Mesenchymal stem cell (in vitro differentiated cells and primary cell): ENCODE measurements at regions not wholly inside any gene's neighbourhood (a gene's known extent, or its start where the extent isn't known, plus 50 kb on each side); places are given as distances from the start of the nearest gene placed in this dataset.
"Not testable (repeated sequence)": the region's sequence is repeated elsewhere in the genome, so short reads cannot be mapped to it uniquely, and the experiment has no call there.

ENCODE experiments used
- DNase-seq: peaks from one replicate; pipeline ENCODE4 v3.0.0-alpha.2; 2013
- H2AFZ ChIP-seq: one replicate; pipeline ENCODE4 v1.6.1; 2013; ENCODE audit warnings: low read depth, mild to moderate bottlenecking, control low read depth, inconsistent platforms, low read length, moderate library complexity
- H2AK5ac ChIP-seq: 2 replicates; pipeline ENCODE4 v1.6.1; 2013; ENCODE audit warnings: low read length, moderate library complexity, mild to moderate bottlenecking, inconsistent platforms; ENCODE audit not compliant: severe bottlenecking
- H2BK120ac ChIP-seq: one replicate; pipeline ENCODE4 v1.6.1; 2013; ENCODE audit warnings: low read depth, mild to moderate bottlenecking, inconsistent platforms, low read length, moderate library complexity
- H2BK12ac ChIP-seq, 2 experiments: one replicate each; pipeline ENCODE4 v1.6.1; 2013; ENCODE audit warnings: inconsistent platforms in 2 of 2, low read length in 2 of 2, mild to moderate bottlenecking in 2 of 2, moderate library complexity in 2 of 2, control low read depth in 1 of 2
- H2BK15ac ChIP-seq: one replicate; pipeline ENCODE4 v1.6.1; 2013; ENCODE audit warnings: mild to moderate bottlenecking, low read depth, inconsistent platforms; ENCODE audit not compliant: poor library complexity, severe bottlenecking
- H2BK5ac ChIP-seq: 2 replicates; pipeline ENCODE4 v1.6.1; 2013; ENCODE audit warnings: low read depth, mild to moderate bottlenecking, low read length, control low read depth, inconsistent platforms; ENCODE audit not compliant: poor library complexity, severe bottlenecking
- H3K14ac ChIP-seq, 2 experiments: one replicate each; pipeline ENCODE4 v1.6.1; 2013; ENCODE audit warnings: inconsistent platforms in 2 of 2, low read length in 2 of 2, control low read depth in 1 of 2, mild to moderate bottlenecking in 1 of 2, moderate library complexity in 1 of 2
- H3K18ac ChIP-seq, 2 experiments: one replicate each; pipeline ENCODE4 v1.6.1; 2013; ENCODE audit warnings: inconsistent platforms in 2 of 2, low read length in 2 of 2, control low read depth in 1 of 2, low read depth in 1 of 2, mild to moderate bottlenecking in 1 of 2
- H3K23ac ChIP-seq, 2 experiments: one replicate each; pipeline ENCODE4 v1.6.1; 2013; ENCODE audit warnings: inconsistent platforms in 2 of 2, low read length in 2 of 2, mild to moderate bottlenecking in 2 of 2, moderate library complexity in 2 of 2, control low read depth in 1 of 2
- H3K27ac ChIP-seq: 2 replicates; pipeline ENCODE4 v1.5.1; 2013; ENCODE audit warnings: mild to moderate bottlenecking, moderate library complexity, low read length, control low read depth, inconsistent platforms; ENCODE audit not compliant: poor library complexity, severe bottlenecking
- H3K27me3 ChIP-seq, 2 experiments: 2 replicates each; pipeline versions ENCODE4 v1.6.1 to v1.7.0; 2013; ENCODE audit warnings: low read length in 2 of 2, mild to moderate bottlenecking in 2 of 2, moderate library complexity in 2 of 2, control low read depth in 1 of 2, inconsistent platforms in 1 of 2; ENCODE audit not compliant: control insufficient read depth in 1 of 2, insufficient read depth in 1 of 2
- H3K36me3 ChIP-seq, 2 experiments: 2 replicates each; pipeline versions ENCODE4 v1.6.1 to v1.7.0; 2013; ENCODE audit warnings: low read length in 2 of 2, control low read depth in 1 of 2, inconsistent platforms in 1 of 2, low read depth in 1 of 2, mild to moderate bottlenecking in 1 of 2; ENCODE audit not compliant: insufficient read depth in 2 of 2, control insufficient read depth in 1 of 2
- H3K4ac ChIP-seq, 2 experiments: one replicate each; pipeline ENCODE4 v1.6.1; 2013; ENCODE audit warnings: inconsistent platforms in 2 of 2, low read length in 2 of 2, mild to moderate bottlenecking in 2 of 2, moderate library complexity in 2 of 2, control low read depth in 1 of 2, low read depth in 1 of 2
- H3K4me1 ChIP-seq: 2 replicates; pipeline ENCODE4 v1.6.1; 2013; ENCODE audit warnings: low read depth, low read length, control low read depth; ENCODE audit not compliant: control insufficient read depth, insufficient read depth
- H3K4me2 ChIP-seq: 2 replicates; pipeline ENCODE4 v1.6.1; 2013; ENCODE audit warnings: low read length, mild to moderate bottlenecking, inconsistent platforms; ENCODE audit not compliant: poor library complexity, severe bottlenecking
- H3K4me3 ChIP-seq, 2 experiments: 2 replicates each; pipeline versions ENCODE4 v1.5.1 to v1.7.0; 2013; ENCODE audit warnings: low read length in 2 of 2, mild to moderate bottlenecking in 2 of 2, control low read depth in 1 of 2, low read depth in 1 of 2; ENCODE audit not compliant: insufficient read depth in 1 of 2
- H3K79me1 ChIP-seq: replicated peaks from 2 replicates; pipeline ENCODE4 v1.6.1; 2013; ENCODE audit warnings: mild to moderate bottlenecking, control low read depth, low read length, inconsistent platforms; ENCODE audit not compliant: poor library complexity, severe bottlenecking
- H3K9ac ChIP-seq: 2 replicates; pipeline ENCODE4 v1.7.0; 2013; ENCODE audit warnings: mild to moderate bottlenecking, low read length, moderate library complexity
- H3K9me3 ChIP-seq: 2 replicates; pipeline ENCODE4 v1.7.0; 2013; ENCODE audit warnings: mild to moderate bottlenecking, low read length; ENCODE audit not compliant: control insufficient read depth
- H4K8ac ChIP-seq: one replicate; pipeline ENCODE4 v1.6.1; 2013; ENCODE audit warnings: inconsistent platforms, mild to moderate bottlenecking, low read length, moderate library complexity
- H4K91ac ChIP-seq: one replicate; pipeline ENCODE4 v1.6.1; 2013; ENCODE audit warnings: mild to moderate bottlenecking, low read length, inconsistent platforms
- WGBS: methylation state at CpG from one replicate; pipeline ENCODE4 v1.1.7; 2013; ENCODE audit warnings: mixed read lengths; 5-methylcytosine and 5-hydroxymethylcytosine counted together

GRCh38 chr17:83025636-83026280 is 53.7 kb upstream of the METRNL start:
- Histone ChIP-seq H3K4me1 (no peaks in the 10 kb centered on the region), H4K91ac (no peak overlapping the region), H2BK120ac (no peak overlapping the region), H3K4ac (no peak overlapping the region), H2BK15ac (no peak overlapping the region), H2AFZ (no peak overlapping the region), H2BK5ac (no peak overlapping the region), H2BK12ac (no peak overlapping the region), H3K4me2 (no peak overlapping the region), H3K9me3 (no peaks in the 10 kb centered on the region), H3K27ac (no peak overlapping the region), H3K14ac (no peak overlapping the region), H2AK5ac (no peak overlapping the region), H3K18ac (no peak overlapping the region), H3K36me3 (peaks cover 0 to 32% of the 10 kb centered on the region in 2 experiments), H3K9ac (no peak overlapping the region), H3K27me3 (no peaks in the 10 kb centered on the region), H3K4me3 (no peak overlapping the region), H4K8ac (no peak overlapping the region), H3K23ac (no peak overlapping the region), H3K79me1 (peaks cover 10% of the 10 kb centered on the region)
- WGBS: 94% methylated on average over 30 of the region's 31 CpGs
- DNase-seq: no peak

- Histone ChIP-seq H2AFZ (no peak overlapping the region), H3K4me3 (no peak overlapping the region), H3K4ac (no peak overlapping the region), H3K27ac (no peak overlapping the region), H4K91ac (no peak overlapping the region), H4K8ac (no peak overlapping the region), H3K36me3 (peaks cover 0 to 35% of the 10 kb centered on the region in 2 experiments), H2BK15ac (no peak overlapping the region), H3K4me2 (no peak overlapping the region), H3K4me1 (no peaks in the 10 kb centered on the region), H3K14ac (no peak overlapping the region), H2BK5ac (no peak overlapping the region), H2BK120ac (no peak overlapping the region), H3K27me3 (no peaks in the 10 kb centered on the region), H3K79me1 (peaks cover 10% of the 10 kb centered on the region), H2AK5ac (no peak overlapping the region), H3K18ac (no peak overlapping the region), H3K23ac (no peak overlapping the region), H3K9ac (no peak overlapping the region), H2BK12ac (no peak overlapping the region), H3K9me3 (no peaks in the 10 kb centered on the region)
- no peak for DNase-seq
- 91% methylated on average over 5 of the region's 14 CpGs for WGBS
Measured at GRCh38 chr17:83026311-83026811, 53.0 kb upstream of the METRNL start.

DNA sequence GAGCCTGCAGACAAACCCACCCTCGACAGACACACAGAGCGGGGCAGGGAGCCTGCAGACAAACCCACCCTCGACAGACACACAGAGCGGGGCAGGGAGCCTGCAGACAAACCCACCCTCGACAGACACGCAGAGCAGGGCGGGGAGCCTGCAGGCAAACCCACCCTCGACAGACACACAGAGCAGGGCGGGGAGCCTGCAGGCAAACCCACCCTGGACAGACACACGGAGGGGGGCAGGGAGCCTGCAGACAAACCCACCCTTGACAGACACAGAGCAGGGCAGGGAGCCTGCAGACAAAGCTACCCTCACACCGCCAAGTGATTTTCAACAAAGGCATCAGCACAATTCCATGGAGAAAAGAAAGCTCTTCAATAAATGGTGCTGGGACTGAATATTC is 52.5 kb upstream of the METRNL start:
- H2BK5ac ChIP-seq, H3K27ac ChIP-seq, H3K4me1 ChIP-seq, H4K8ac ChIP-seq, H2BK15ac ChIP-seq, H3K14ac ChIP-seq, H3K23ac ChIP-seq, H3K27me3 ChIP-seq, H3K9ac ChIP-seq, H3K9me3 ChIP-seq, H2BK12ac ChIP-seq, H2AK5ac ChIP-seq, H3K4ac ChIP-seq, H2BK120ac ChIP-seq, H2AFZ ChIP-seq, H3K18ac ChIP-seq, H4K91ac ChIP-seq, DNase-seq, H3K4me2 ChIP-seq, H3K4me3 ChIP-seq: not testable (repeated sequence)
- Histone ChIP-seq H3K36me3 (peaks cover 5 to 40% of the 10 kb centered on the region in 2 experiments), H3K79me1 (peaks cover 13% of the 10 kb centered on the region)
- 70% methylated on average over 5 of the region's 11 CpGs for WGBS

DNA sequence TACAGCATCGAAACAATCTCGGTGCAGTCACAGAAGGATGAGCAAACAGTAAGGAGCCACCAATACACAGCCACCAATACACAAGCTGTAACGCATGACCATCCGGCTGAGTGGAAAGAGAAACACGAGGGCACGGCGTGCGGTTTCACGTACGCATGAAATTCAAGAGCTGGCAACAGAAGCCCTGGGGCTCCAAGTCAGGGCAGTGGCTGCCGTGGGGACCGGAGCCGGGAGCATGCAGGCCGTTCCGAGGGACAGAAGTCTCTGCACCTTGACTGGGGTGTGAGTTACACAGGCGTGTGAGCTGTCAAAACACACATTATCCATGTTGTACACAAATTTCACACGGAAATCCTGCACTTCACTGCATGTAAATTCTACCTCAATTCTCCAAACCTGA is 50.6 kb upstream of the METRNL start:
- H3K36me3 ChIP-seq: peaks cover 14 to 44% of the 10 kb centered on the region in 2 experiments
- H3K14ac ChIP-seq: no peak overlapping the region
- no peaks in the 10 kb centered on the region for H3K9me3 ChIP-seq
- WGBS: 98% methylated on average over 17 of the region's 17 CpGs
- H3K4me1 ChIP-seq: no peaks in the 10 kb centered on the region
- no peak overlapping the region for H3K4me2 ChIP-seq
- H2BK15ac ChIP-seq: no peak overlapping the region
- no peak overlapping the region for H4K91ac ChIP-seq
- no peak overlapping the region for H2AFZ ChIP-seq
- H3K23ac ChIP-seq: no peak overlapping the region
- peaks cover 13% of the 10 kb centered on the region for H3K79me1 ChIP-seq
- H4K8ac ChIP-seq: no peak overlapping the region
- no peak overlapping the region for H3K4me3 ChIP-seq
- no peak overlapping the region for H2BK120ac ChIP-seq
- DNase-seq: no peak
- no peaks in the 10 kb centered on the region for H3K27me3 ChIP-seq
- no peak overlapping the region for H2BK12ac ChIP-seq
- H3K9ac ChIP-seq: no peak overlapping the region
- H2AK5ac ChIP-seq: no peak overlapping the region
- no peak overlapping the region for H3K18ac ChIP-seq
- H2BK5ac ChIP-seq: no peak overlapping the region
- no peak overlapping the region for H3K27ac ChIP-seq
- no peak overlapping the region for H3K4ac ChIP-seq
